ENCODE measurements at regions not wholly inside any gene's neighbourhood (a gene's known extent, or its start where the extent isn't known, plus 50 kb on each side); places are given as distances from the start of the nearest gene placed in this dataset.

GRCh38 chr10:107739951-107740350, 575.4 kb upstream of the SORCS1 start:
- TF ChIP-seq MAX (IDR thresholded peaks at IDR 0.05) (no peak), TAF1 (conservative IDR thresholded peaks at IDR 0.05) (no peak), REST (IDR thresholded peaks at IDR 0.05) (no peak), CTCF (IDR thresholded peaks at IDR 0.05; ENCODE audit: low read depth, low read length, missing input control) (no peak)

All from liver (tissue), 3 donors.